ENCODE measurements at regions not wholly inside any gene's neighbourhood (a gene's known extent, or its start where the extent isn't known, plus 50 kb on each side); places are given as distances from the start of the nearest gene placed in this dataset.

- Mint-ChIP-seq H3K36me3 (peaks cover 28% of the 10 kb centered on the region), H3K4me1 (peaks cover 28% of the 10 kb centered on the region), H3K9me3 (peaks cover 27% of the 10 kb centered on the region), H3K27me3 (ENCODE audit: low read depth) (peaks cover 12% of the 10 kb centered on the region), H3K4me3 (no peak overlapping the region), H3K27ac (no peak overlapping the region)
- DNase-seq (ENCODE audit: low spot score) (no peak), ATAC-seq (peak; percentile 28; the same call in 1 of the 2 replicates)
- TF ChIP-seq NR3C1 (CRISPR knock-in tag; conservative IDR thresholded peaks at IDR 0.05; ENCODE audit: low read depth) (no peak), MYBL2 (CRISPR knock-in tag; IDR thresholded peaks at IDR 0.05) (no peak), ATF1 (CRISPR knock-in tag; IDR thresholded peaks at IDR 0.05) (no peak), RELA (CRISPR knock-in tag; IDR thresholded peaks at IDR 0.05; ENCODE audit: borderline replicate concordance) (no peak), ZNF232 (CRISPR knock-in tag; IDR thresholded peaks at IDR 0.05) (no peak), ETV6 (CRISPR knock-in tag; IDR thresholded peaks at IDR 0.05) (no peak), USF1 (CRISPR knock-in tag; IDR thresholded peaks at IDR 0.05) (no peak), PRDM15 (CRISPR knock-in tag; IDR thresholded peaks at IDR 0.05) (no peak), CTCF (IDR thresholded peaks at IDR 0.05) (no peak), SOX15 (CRISPR knock-in tag; IDR thresholded peaks at IDR 0.05) (no peak)
- ChIA-PET CTCF (interaction anchor here (0.9 to 1.0 kb wide), 2 partner anchors 40 to 452 kb away, joined by 3 to 4 read pairs; no protein-coding TSS in a partner anchor), POLR2A (no interaction called here)
Observed at GRCh38 chr2:234603619-234604018, 106.7 kb upstream of the ARL4C start.

GRCh38 chr2:234601213-234601612 is 104.3 kb upstream of the ARL4C start:
- H3K4me3 Mint-ChIP-seq, result no peak overlapping the region

More at GRCh38 chr2:234601213-234601612, 104.3 kb upstream of the ARL4C start:
- ATAC-seq, result no peak
- no peak overlapping the region for H3K27ac Mint-ChIP-seq
- DNase-seq (ENCODE audit: low spot score), result no peak
- H3K27me3 Mint-ChIP-seq (ENCODE audit: low read depth), result peaks cover 10% of the 10 kb centered on the region
- H3K4me1 Mint-ChIP-seq, result peaks cover 45% of the 10 kb centered on the region
- POLR2A ChIA-PET, result no interaction called here
- peaks cover 28% of the 10 kb centered on the region for H3K36me3 Mint-ChIP-seq
- peaks cover 27% of the 10 kb centered on the region for H3K9me3 Mint-ChIP-seq
- CTCF ChIA-PET, result interaction anchor here (1.2 kb wide), 1 partner anchor 10 kb away, joined by 9 read pairs; no protein-coding TSS in a partner anchor
- no peak for TF ChIP-seq STAT6 (CRISPR knock-in tag; conservative IDR thresholded peaks at IDR 0.05; ENCODE audit: low read depth)
- TF ChIP-seq SP1 (CRISPR knock-in tag; conservative IDR thresholded peaks at IDR 0.05), result no peak
- no peak for TF ChIP-seq ATF1 (CRISPR knock-in tag; IDR thresholded peaks at IDR 0.05)
- TF ChIP-seq USF1 (CRISPR knock-in tag; IDR thresholded peaks at IDR 0.05), result no peak
- TF ChIP-seq ZNF416 (CRISPR knock-in tag; IDR thresholded peaks at IDR 0.05), result no peak
- TF ChIP-seq ERG (CRISPR knock-in tag; IDR thresholded peaks at IDR 0.05), result no peak
- TF ChIP-seq KAT7 (CRISPR knock-in tag; IDR thresholded peaks at IDR 0.05; ENCODE audit: borderline replicate concordance), result no peak
- no peak for TF ChIP-seq GTF2I (CRISPR knock-in tag; conservative IDR thresholded peaks at IDR 0.05)
- TF ChIP-seq MAX (CRISPR knock-in tag; IDR thresholded peaks at IDR 0.05), result no peak
- no peak for TF ChIP-seq SMAD3 (CRISPR knock-in tag; IDR thresholded peaks at IDR 0.05; ENCODE audit: borderline replicate concordance)
- TF ChIP-seq CREB1 (CRISPR knock-in tag; IDR thresholded peaks at IDR 0.05), result no peak
- TF ChIP-seq NR2C2 (CRISPR knock-in tag; IDR thresholded peaks at IDR 0.05), result no peak
- TF ChIP-seq ZNF121 (CRISPR knock-in tag; IDR thresholded peaks at IDR 0.05), result no peak
- TF ChIP-seq CTCF (IDR thresholded peaks at IDR 0.05), result no peak

Measured in WTC11 (cell line).